ENCODE measurements at regions not wholly inside any gene's neighbourhood (a gene's known extent, or its start where the extent isn't known, plus 50 kb on each side); places are given as distances from the start of the nearest gene placed in this dataset.

DNA sequence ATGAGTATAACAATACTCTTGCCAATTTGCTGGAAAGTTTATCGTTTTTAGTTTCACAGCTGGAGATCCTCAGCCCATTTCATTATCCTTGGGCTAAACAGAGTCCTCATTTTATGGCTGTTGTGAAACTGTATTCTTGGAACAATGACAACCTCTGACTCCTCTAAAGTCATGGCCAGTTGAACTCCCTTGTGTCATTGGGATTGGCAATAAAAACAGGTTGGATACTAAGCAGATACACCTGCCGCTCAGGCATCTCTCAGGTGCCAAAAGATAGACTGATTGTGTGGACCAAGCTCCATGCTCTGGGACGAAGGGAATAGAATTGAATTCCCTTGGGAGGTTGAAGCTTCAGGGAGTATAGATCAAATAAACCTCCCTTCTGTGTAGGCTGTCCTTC, 182.2 kb downstream of the WDR11 start:
- TF ChIP-seq, protein P1, sequence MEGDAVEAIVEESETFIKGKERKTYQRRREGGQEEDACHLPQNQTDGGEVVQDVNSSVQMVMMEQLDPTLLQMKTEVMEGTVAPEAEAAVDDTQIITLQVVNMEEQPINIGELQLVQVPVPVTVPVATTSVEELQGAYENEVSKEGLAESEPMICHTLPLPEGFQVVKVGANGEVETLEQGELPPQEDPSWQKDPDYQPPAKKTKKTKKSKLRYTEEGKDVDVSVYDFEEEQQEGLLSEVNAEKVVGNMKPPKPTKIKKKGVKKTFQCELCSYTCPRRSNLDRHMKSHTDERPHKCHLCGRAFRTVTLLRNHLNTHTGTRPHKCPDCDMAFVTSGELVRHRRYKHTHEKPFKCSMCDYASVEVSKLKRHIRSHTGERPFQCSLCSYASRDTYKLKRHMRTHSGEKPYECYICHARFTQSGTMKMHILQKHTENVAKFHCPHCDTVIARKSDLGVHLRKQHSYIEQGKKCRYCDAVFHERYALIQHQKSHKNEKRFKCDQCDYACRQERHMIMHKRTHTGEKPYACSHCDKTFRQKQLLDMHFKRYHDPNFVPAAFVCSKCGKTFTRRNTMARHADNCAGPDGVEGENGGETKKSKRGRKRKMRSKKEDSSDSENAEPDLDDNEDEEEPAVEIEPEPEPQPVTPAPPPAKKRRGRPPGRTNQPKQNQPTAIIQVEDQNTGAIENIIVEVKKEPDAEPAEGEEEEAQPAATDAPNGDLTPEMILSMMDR (IDR thresholded peaks at IDR 0.05) = no peak
- TF ChIP-seq EZH2 (IDR thresholded peaks at IDR 0.05; ENCODE audit: borderline replicate concordance, insufficient read depth, low read depth, low read length, poor library complexity, severe bottlenecking) = no peak

All from B cell (primary cell).